MG63 (cell line): ENCODE measurements at regions not wholly inside any gene's neighbourhood (a gene's known extent, or its start where the extent isn't known, plus 50 kb on each side); places are given as distances from the start of the nearest gene placed in this dataset.

Experiments
- DNase-seq: peaks from one replicate; pipeline ENCODE4 v3.0.0-alpha.2; 2020
- H3K27me3 ChIP-seq: fragments of 250-450 bp; sonication (Bioruptor Pico); 2 replicates; pipeline ENCODE4 v1.5.1; 2020; ENCODE audit warnings: mild to moderate bottlenecking, moderate library complexity
- H3K36me3 ChIP-seq: fragments of 250-450 bp; sonication (Bioruptor Pico); 2 replicates; pipeline ENCODE4 v1.5.1; 2020; ENCODE audit warnings: mild to moderate bottlenecking, moderate library complexity
- H3K4me3 ChIP-seq: fragments of 250-450 bp; sonication (Bioruptor Pico); 2 replicates; pipeline ENCODE4 v1.5.1; 2020; ENCODE audit warnings: mild to moderate bottlenecking, moderate library complexity
- H3K9me3 ChIP-seq: fragments of 250-450 bp; sonication (Bioruptor Pico); 2 replicates; pipeline ENCODE4 v1.5.1; 2020; ENCODE audit warnings: mild to moderate bottlenecking, moderate library complexity

DNA sequence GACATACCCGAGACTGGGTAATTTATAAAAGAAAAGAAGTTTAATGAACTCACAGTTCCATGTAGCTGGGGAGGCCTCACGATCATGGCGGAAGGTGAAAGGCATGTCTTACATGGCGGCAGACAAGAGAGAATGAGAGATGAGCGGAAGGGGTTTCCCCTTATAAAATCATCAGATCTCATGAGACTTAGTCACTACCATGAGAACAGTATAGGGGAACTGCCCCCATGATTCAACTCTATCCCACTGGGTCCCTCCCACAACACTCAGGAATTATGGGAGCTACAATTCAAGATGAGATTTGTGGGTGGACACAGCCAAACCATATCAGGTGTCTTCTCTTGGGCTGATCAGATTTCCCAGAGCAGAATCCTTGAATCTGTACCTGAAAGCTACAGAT lies 617.3 kb upstream of the ID2 start:
- H3K9me3 ChIP-seq, result no peaks in the 10 kb centered on the region
- no peaks in the 10 kb centered on the region for H3K36me3 ChIP-seq
- no peak for DNase-seq
- H3K4me3 ChIP-seq, result no peak overlapping the region
- no peaks in the 10 kb centered on the region for H3K27me3 ChIP-seq

- no peak overlapping the region for H3K4me3 ChIP-seq
- H3K9me3 ChIP-seq, result no peaks in the 10 kb centered on the region
- DNase-seq, result no peak
- no peaks in the 10 kb centered on the region for H3K27me3 ChIP-seq
- H3K36me3 ChIP-seq, result no peaks in the 10 kb centered on the region
These were observed 616.7 kb upstream of the ID2 start for GRCh38 chr2:8065191-8065590.

- no peaks in the 10 kb centered on the region for H3K9me3 ChIP-seq
- H3K36me3 ChIP-seq, result no peaks in the 10 kb centered on the region
- no peak overlapping the region for H3K4me3 ChIP-seq
- H3K27me3 ChIP-seq, result no peaks in the 10 kb centered on the region
- DNase-seq, result no peak
These were observed 614.0 kb upstream of the ID2 start for GRCh38 chr2:8067784-8068336.

- H3K9me3 ChIP-seq, result no peaks in the 10 kb centered on the region
- H3K4me3 ChIP-seq, result no peak overlapping the region
- H3K36me3 ChIP-seq, result no peaks in the 10 kb centered on the region
- H3K27me3 ChIP-seq, result no peaks in the 10 kb centered on the region
- DNase-seq, result no peak
These were observed 608.9 kb upstream of the ID2 start for GRCh38 chr2:8072907-8073306.

GRCh38 chr2:8073916-8074315 lies 607.9 kb upstream of the ID2 start:
- H3K36me3 ChIP-seq, result no peaks in the 10 kb centered on the region
- DNase-seq, result no peak
- H3K9me3 ChIP-seq, result no peaks in the 10 kb centered on the region
- no peak overlapping the region for H3K4me3 ChIP-seq
- no peaks in the 10 kb centered on the region for H3K27me3 ChIP-seq

GRCh38 chr2:8076448-8077342 lies 605.2 kb upstream of the ID2 start:
- Histone ChIP-seq H3K4me3 (no peak overlapping the region), H3K36me3 (no peaks in the 10 kb centered on the region), H3K9me3 (no peaks in the 10 kb centered on the region), H3K27me3 (no peaks in the 10 kb centered on the region)
- DNase-seq, result no peak

- Histone ChIP-seq H3K9me3 (no peaks in the 10 kb centered on the region), H3K36me3 (no peaks in the 10 kb centered on the region), H3K27me3 (no peaks in the 10 kb centered on the region), H3K4me3 (no peak overlapping the region)
- no peak for DNase-seq
These were observed 603.2 kb upstream of the ID2 start for GRCh38 chr2:8078705-8079104.

- Histone ChIP-seq H3K36me3 (no peaks in the 10 kb centered on the region), H3K9me3 (no peaks in the 10 kb centered on the region), H3K4me3 (no peak overlapping the region), H3K27me3 (no peaks in the 10 kb centered on the region)
- DNase-seq, result no peak
These were observed 601.8 kb upstream of the ID2 start for GRCh38 chr2:8080063-8080462.

- H3K9me3 ChIP-seq, result no peaks in the 10 kb centered on the region
- DNase-seq, result no peak
- no peak overlapping the region for H3K4me3 ChIP-seq
- no peaks in the 10 kb centered on the region for H3K36me3 ChIP-seq
- no peaks in the 10 kb centered on the region for H3K27me3 ChIP-seq
These were observed 600.7 kb upstream of the ID2 start for GRCh38 chr2:8081130-8081529.

DNA sequence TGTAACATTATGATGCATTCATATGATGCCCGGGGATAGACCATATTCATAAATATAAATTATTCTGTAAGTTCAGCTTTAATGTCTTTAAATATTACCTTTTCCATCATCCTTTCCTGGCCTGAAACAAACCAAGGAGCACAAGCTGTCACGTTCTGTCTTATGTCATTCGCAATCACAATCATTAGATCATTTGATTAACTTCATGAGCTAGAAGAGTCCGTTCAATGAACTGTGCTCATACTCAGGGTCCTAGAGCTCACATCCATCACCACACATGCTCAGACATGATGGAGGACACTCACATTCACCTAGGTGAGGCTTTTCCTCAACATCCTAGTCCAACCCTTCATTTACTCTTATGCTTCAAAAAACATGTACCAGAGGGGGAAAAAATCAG lies 599.0 kb upstream of the ID2 start:
- no peaks in the 10 kb centered on the region for H3K36me3 ChIP-seq

GRCh38 chr2:8086357-8086756 lies 595.5 kb upstream of the ID2 start:
- H3K27me3 ChIP-seq, result no peaks in the 10 kb centered on the region
- H3K36me3 ChIP-seq, result no peaks in the 10 kb centered on the region
- no peak overlapping the region for H3K4me3 ChIP-seq
- H3K9me3 ChIP-seq, result no peaks in the 10 kb centered on the region
- peak; percentile 9 for DNase-seq

More for the DNA sequence above, 599.0 kb upstream of the ID2 start:
- no peak for DNase-seq
- H3K4me3 ChIP-seq, result no peak overlapping the region
- H3K9me3 ChIP-seq, result no peaks in the 10 kb centered on the region
- no peaks in the 10 kb centered on the region for H3K27me3 ChIP-seq

DNA sequence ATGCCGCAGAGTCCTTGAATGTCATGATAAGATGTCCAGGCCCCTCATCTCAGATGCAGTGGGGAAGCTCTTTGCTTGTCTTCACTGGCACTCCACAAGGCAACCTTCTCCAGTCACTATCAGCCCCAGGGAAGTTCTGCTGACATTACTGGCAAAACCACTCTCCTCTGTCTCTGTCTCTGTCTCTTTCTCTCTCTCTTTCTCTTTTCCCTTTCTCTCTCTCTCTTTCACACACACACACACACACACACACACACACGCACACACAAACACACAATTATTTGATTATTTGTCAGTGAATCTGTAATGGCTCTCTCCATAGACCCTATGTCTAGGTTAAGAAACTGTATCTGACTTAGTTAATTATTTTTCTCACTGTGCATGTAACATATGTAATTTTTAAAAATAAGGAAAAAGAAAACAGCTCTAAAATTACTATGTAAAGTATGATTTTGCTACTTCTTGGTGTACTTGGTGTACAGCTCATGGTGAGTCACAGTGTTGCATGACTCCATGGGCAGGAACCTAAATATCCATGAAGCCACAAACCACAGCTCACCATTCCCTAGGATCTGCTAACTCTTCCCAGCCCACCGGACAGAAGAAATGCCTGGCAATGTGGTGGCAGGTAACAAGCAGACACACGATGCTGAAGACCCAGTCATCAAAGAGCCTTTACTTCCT lies 594.9 kb upstream of the ID2 start:
- H3K4me3 ChIP-seq, result no peak overlapping the region
- H3K27me3 ChIP-seq, result no peaks in the 10 kb centered on the region
- no peaks in the 10 kb centered on the region for H3K9me3 ChIP-seq
- peak; percentile 85 for DNase-seq
- H3K36me3 ChIP-seq, result no peaks in the 10 kb centered on the region

GRCh38 chr2:8087480-8087840 lies 594.4 kb upstream of the ID2 start:
- Histone ChIP-seq H3K4me3 (no peak overlapping the region), H3K9me3 (no peaks in the 10 kb centered on the region), H3K27me3 (no peaks in the 10 kb centered on the region), H3K36me3 (no peaks in the 10 kb centered on the region)
- peak; percentile 70 for DNase-seq

DNA sequence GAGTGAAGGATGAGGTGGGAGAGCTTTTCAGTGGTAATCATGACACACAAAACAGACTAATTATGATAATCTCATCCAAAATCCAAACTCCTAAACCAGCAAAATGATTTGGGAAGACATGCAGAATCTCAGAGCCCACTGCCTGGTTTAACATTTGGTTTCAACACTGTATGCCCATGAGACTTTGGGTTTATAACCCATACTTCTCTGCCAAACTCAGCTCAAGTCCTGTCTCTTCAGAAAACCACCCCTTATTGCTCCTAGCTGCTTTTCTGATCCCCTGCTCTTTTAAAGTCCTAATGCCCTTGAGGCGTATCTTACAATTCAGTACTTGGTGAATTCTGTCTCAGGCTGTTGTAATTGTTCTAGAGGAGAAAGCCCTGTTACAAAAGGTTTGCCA lies 593.0 kb upstream of the ID2 start:
- Histone ChIP-seq H3K9me3 (no peaks in the 10 kb centered on the region), H3K4me3 (no peak overlapping the region), H3K36me3 (no peaks in the 10 kb centered on the region), H3K27me3 (no peaks in the 10 kb centered on the region)
- no peak for DNase-seq

- DNase-seq, result no peak
- no peaks in the 10 kb centered on the region for H3K36me3 ChIP-seq
- H3K27me3 ChIP-seq, result no peaks in the 10 kb centered on the region
- H3K9me3 ChIP-seq, result no peaks in the 10 kb centered on the region
- no peak overlapping the region for H3K4me3 ChIP-seq
These were observed 592.3 kb upstream of the ID2 start for GRCh38 chr2:8089596-8089995.

GRCh38 chr2:8090748-8091700 lies 590.8 kb upstream of the ID2 start:
- H3K27me3 ChIP-seq, result no peaks in the 10 kb centered on the region
- no peaks in the 10 kb centered on the region for H3K9me3 ChIP-seq
- DNase-seq, result peak; percentile 87
- no peak overlapping the region for H3K4me3 ChIP-seq
- no peaks in the 10 kb centered on the region for H3K36me3 ChIP-seq

- H3K4me3 ChIP-seq, result no peak overlapping the region
- no peaks in the 10 kb centered on the region for H3K27me3 ChIP-seq
- H3K9me3 ChIP-seq, result no peaks in the 10 kb centered on the region
- H3K36me3 ChIP-seq, result no peaks in the 10 kb centered on the region
- DNase-seq, result no peak
These were observed 587.3 kb upstream of the ID2 start for GRCh38 chr2:8094526-8094925.
